Heart right ventricle (tissue), 16 donors: ENCODE measurements at regions not wholly inside any gene's neighbourhood (a gene's known extent, or its start where the extent isn't known, plus 50 kb on each side); places are given as distances from the start of the nearest gene placed in this dataset.

Source experiments
- ATAC-seq, 8 donors: fragments of 200-7000 bp; cut with Tn5 transposase; one replicate each; pipeline ENCODE4 v1.9.1; 2020; ENCODE audit warnings: mild to moderate bottlenecking in 8 of 8, moderate library complexity in 8 of 8, moderate number of reproducible peaks in 1 of 8
- DNase-seq, 2 donors: peaks; one replicate each; pipeline ENCODE4 v3.0.0-alpha.2; 2020
- H3K27ac ChIP-seq, 10 donors: fragments of 200-600 bp; sonication (generic) in 2 of 10; one replicate each; pipeline versions ENCODE4 v1.5.0 to v1.8.0; 2020 to 2022; ENCODE audit warnings: mild to moderate bottlenecking in 3 of 10
- H3K27me3 ChIP-seq, 7 donors: fragments of 200-600 bp; one replicate each; pipeline ENCODE4 v1.8.0; 2021 to 2022; ENCODE audit warnings: mild to moderate bottlenecking in 2 of 7
- H3K36me3 ChIP-seq, 9 donors: fragments of 200-600 bp; sonication (generic) in 1 of 9; one replicate each; pipeline versions ENCODE4 v1.5.0 to v1.8.0; 2020 to 2022; ENCODE audit warnings: mild to moderate bottlenecking in 2 of 9
- H3K4me1 ChIP-seq, 9 donors: fragments of 200-600 bp; sonication (generic) in 1 of 9; one replicate each; pipeline versions ENCODE4 v1.5.0 to v1.8.0; 2020 to 2022; ENCODE audit warnings: mild to moderate bottlenecking in 4 of 9
- H3K4me3 ChIP-seq, 10 donors: fragments of 200-600 bp; sonication (generic) in 2 of 10; one replicate each; pipeline versions ENCODE4 v1.5.0 to v1.8.0; 2020 to 2022; ENCODE audit warnings: mild to moderate bottlenecking in 7 of 10, moderate library complexity in 2 of 10
- H3K9me3 ChIP-seq, 11 donors: fragments of 200-600 bp in 10 of 11; sonication (generic) in 2 of 11; one replicate each; pipeline versions ENCODE4 v1.5.0 to v1.8.0; 2013 to 2022; ENCODE audit warnings: mild to moderate bottlenecking in 2 of 11, control low read depth in 1 of 11, moderate library complexity in 1 of 11
- WGBS, 2 donors: extraction: QIAGEN DNeasy Blood & Tissue Kit; methylation state at CpG; one replicate each; pipeline ENCODE4 v1.1.7; 2013; ENCODE audit warnings: inconsistent platforms in 1 of 2; 5-methylcytosine and 5-hydroxymethylcytosine counted together
- intact Hi-C, 10 donors: fragments of 100-400 bp; cut with DNase I; formaldehyde crosslinking; loops; one replicate each; pipeline versions ENCODE4 v1.11.1 to v1.14.2; 2022
- TF ChIP-seq, protein P1 (sequence below), 9 donors: fragments of 200-600 bp; sonication (generic) in 2 of 9; IDR thresholded peaks; one replicate each; pipeline versions ENCODE4 v1.5.0 to v1.8.0; 2021 to 2022; ENCODE audit warnings: antibody characterized with exemption in 9 of 9, mild to moderate bottlenecking in 5 of 9, moderate library complexity in 1 of 9
- donor health status: Arrhythmogenic right ventricular cardiomyopathy.
- donor health status: ischemic (EF 13 %, LVEDD 7.1; RV severe dilation, severe dysfunction).
- donor health status: healthy with polysubstance abuse.
- donor health status: DM: no; HTN: yes; CAD: no.
- donor health status: DM: no; HTN: no; CAD: no.
- donor health status: ischemic (EF 25% LVEDD 6.9; RV normal size, moderate dysfunction).
- donor health status: ischemic (EF 25% LVEDD 5.7; RV mildly dilated, moderate dysfunction).
- donor health status: healthy.
- donor health status: DM: yes; HTN: yes; CAD: no.
- donor health status: Ischemic cardiomyopathy.
- donor health status: ischemic (EF 35%, LVEDD 5.7; RV mildly dilated, moderate dysfunction).
- donor health status: nonischemic (EF 11% LVEDD 7.7; RV severe dilation, severe dysfunction).
- donor health status: DM: yes; HTN: yes; CAD: no.
- donor health status: PGD.
- donor health status: ischemic (EF 29% LVEDD 5.4; RV normal size, mild dysfunction).
- donor health status: nonischemic (EF 23%, LVEDD 6.1; RV moderate dilation, normal function).

DNA sequence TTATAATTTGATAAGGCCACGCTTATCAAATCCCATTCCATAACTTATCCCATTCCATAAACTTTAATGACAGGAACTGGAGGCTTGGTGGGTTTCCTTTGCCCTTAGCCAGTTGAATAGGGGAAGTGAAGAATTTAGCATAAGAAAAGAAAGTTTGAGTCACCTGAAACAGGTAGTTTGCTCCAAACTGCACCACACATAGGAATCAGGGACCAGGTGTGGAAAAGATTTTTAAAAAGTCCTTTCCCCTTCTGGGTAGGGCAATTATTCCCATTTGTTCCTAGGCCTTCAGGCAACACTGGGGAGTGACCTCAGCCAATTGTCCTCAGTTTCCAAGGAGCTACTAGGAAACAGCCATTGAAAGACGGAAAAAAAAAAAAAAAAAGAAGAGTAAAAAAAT, 525.7 kb upstream of the CNTN5 start:
- WGBS, 2 donors, result 76 to 78% methylated on average over 2 of the region's 2 CpGs
- DNase-seq (no peak), ATAC-seq (no peak)
- TF ChIP-seq, protein P1, sequence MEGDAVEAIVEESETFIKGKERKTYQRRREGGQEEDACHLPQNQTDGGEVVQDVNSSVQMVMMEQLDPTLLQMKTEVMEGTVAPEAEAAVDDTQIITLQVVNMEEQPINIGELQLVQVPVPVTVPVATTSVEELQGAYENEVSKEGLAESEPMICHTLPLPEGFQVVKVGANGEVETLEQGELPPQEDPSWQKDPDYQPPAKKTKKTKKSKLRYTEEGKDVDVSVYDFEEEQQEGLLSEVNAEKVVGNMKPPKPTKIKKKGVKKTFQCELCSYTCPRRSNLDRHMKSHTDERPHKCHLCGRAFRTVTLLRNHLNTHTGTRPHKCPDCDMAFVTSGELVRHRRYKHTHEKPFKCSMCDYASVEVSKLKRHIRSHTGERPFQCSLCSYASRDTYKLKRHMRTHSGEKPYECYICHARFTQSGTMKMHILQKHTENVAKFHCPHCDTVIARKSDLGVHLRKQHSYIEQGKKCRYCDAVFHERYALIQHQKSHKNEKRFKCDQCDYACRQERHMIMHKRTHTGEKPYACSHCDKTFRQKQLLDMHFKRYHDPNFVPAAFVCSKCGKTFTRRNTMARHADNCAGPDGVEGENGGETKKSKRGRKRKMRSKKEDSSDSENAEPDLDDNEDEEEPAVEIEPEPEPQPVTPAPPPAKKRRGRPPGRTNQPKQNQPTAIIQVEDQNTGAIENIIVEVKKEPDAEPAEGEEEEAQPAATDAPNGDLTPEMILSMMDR (IDR thresholded peaks at IDR 0.05), result no peak
- Histone ChIP-seq H3K9me3 (no peaks in the 10 kb centered on the region), H3K4me1 (no peaks in the 10 kb centered on the region), H3K27me3 (no peaks in the 10 kb centered on the region), H3K4me3 (no peak overlapping the region), H3K36me3 (no peaks in the 10 kb centered on the region), H3K27ac (no peak overlapping the region)
- intact Hi-C loops, result loop anchor here in 1 of 10 donors (5.0 kb wide), 1 partner anchor 453 kb away; no protein-coding TSS in a partner anchor

DNA sequence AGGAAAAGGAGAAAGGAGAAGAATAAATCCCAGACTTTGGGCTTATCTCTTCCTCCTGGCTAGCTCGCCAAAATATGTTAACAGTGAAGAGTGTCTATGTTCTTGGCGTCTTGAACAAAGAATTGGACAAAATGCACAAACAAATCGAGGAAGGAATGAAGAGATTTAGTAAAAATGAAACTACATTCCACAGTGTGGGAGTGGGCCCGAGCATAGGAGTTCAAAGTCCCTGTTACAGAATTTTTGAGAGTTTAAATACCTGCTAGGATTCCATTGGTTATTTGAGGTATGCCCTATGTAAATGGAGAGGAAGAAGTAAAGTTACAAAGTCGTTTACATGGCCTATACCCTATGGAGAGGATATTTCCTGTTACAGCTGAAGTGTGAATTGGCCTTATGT, 525.1 kb upstream of the CNTN5 start:
- Histone ChIP-seq H3K36me3 (no peaks in the 10 kb centered on the region), H3K4me1 (no peaks in the 10 kb centered on the region), H3K27me3 (no peaks in the 10 kb centered on the region), H3K27ac (no peak overlapping the region), H3K4me3 (no peak overlapping the region), H3K9me3 (no peaks in the 10 kb centered on the region)
- intact Hi-C loops, result loop anchor here in 1 of 10 donors (5.0 kb wide), 1 partner anchor 453 kb away; no protein-coding TSS in a partner anchor
- WGBS, 2 donors, result 51 to 52% methylated on average over 5 of the region's 5 CpGs
- DNase-seq, result no peak
- no peak for ATAC-seq
- TF ChIP-seq, protein P1 (IDR thresholded peaks at IDR 0.05), result no peak

DNA sequence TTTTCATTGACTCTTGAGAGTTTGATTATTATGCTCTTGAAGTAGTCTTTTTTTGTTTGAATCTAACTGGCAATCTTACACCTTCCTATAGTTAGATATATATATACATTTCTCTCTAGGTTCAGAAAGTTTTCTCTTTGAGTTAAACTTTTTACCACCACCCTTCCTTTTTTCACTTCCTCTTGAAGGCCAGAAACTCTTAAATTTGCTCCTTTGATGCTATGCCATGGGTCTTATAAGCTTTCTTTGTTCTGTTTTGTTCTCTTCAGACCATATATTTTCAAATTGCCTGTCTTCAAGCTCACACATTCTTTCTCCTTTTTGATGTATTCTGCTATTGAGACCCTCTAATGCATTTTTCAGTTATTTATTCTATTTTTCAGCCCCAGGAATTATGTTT, 513.5 kb upstream of the CNTN5 start:
- H3K27ac ChIP-seq, result no peak overlapping the region
- DNase-seq (no peak), ATAC-seq (no peak)
- TF ChIP-seq, protein P1 (IDR thresholded peaks at IDR 0.05), result no peak
- no peaks in the 10 kb centered on the region for H3K27me3 ChIP-seq
- H3K4me3 ChIP-seq, result no peak overlapping the region
- intact Hi-C loops, result loop anchor here in 1 of 10 donors (10.0 kb wide), 1 partner anchor 58 kb away; no protein-coding TSS in a partner anchor
- peaks cover 0 to 39% (median 12%) of the 10 kb centered on the region in 11 donors for H3K9me3 ChIP-seq
- no peaks in the 10 kb centered on the region for H3K4me1 ChIP-seq
- H3K36me3 ChIP-seq, result no peaks in the 10 kb centered on the region

DNA sequence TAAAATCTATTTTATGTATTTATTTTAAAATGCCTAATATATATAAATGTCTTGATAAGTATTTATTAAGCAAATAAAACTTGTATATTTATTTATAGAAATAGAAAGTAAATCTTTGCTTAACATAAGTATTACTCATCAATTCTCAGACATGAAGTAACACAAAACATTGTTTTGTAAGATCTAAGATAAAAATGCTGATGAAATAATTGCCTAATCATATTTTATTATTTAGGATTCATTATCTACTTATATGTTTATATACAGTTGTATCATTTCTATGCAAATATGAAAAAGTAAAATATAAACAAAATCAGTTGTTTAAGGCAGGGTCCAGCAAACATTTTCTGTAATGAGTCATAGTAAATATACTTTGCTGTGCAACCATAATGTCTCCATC, 507.8 kb upstream of the CNTN5 start:
- H3K27ac ChIP-seq, result no peak overlapping the region
- TF ChIP-seq, protein P1 (IDR thresholded peaks at IDR 0.05), result no peak
- ATAC-seq, result no peak
- H3K4me1 ChIP-seq, result no peaks in the 10 kb centered on the region
- DNase-seq, result no peak
- no peaks in the 10 kb centered on the region for H3K27me3 ChIP-seq
- no peaks in the 10 kb centered on the region for H3K36me3 ChIP-seq
- intact Hi-C loops, result no loop called here
- H3K9me3 ChIP-seq, result peaks cover 0 to 19% (median 0%) of the 10 kb centered on the region in 11 donors
- H3K4me3 ChIP-seq, result no peak overlapping the region
